ENCODE measurements at regions not wholly inside any gene's neighbourhood (a gene's known extent, or its start where the extent isn't known, plus 50 kb on each side); places are given as distances from the start of the nearest gene placed in this dataset.

GRCh38 chr13:62003452-62003851 lies 587.8 kb upstream of the PCDH20 start:
- Histone ChIP-seq H3K9me3 (replicated peaks; ENCODE audit: control insufficient read depth, insufficient read depth, low read length) (no peaks in the 10 kb centered on the region), H3K9me1 (replicated peaks; ENCODE audit: control insufficient read depth, extremely low read depth, insufficient read depth, low read length) (no peaks in the 10 kb centered on the region), H3K4me3 (replicated peaks in 1 of 3; ENCODE audit: insufficient read depth in 1 of 3, low read depth in 1 of 3, low read length in 3 of 3) (no peak overlapping the region), H3K27me3 (ENCODE audit: control insufficient read depth in 2 of 2, insufficient read depth in 2 of 2, low read length in 2 of 2) (no peaks in the 10 kb centered on the region), H3K4me2 (ENCODE audit: insufficient read depth, low read length) (no peak overlapping the region), H3K36me3 (ENCODE audit: control insufficient read depth in 2 of 2, extremely low read depth in 1 of 2, insufficient read depth in 2 of 2, low read length in 2 of 2) (no peaks in the 10 kb centered on the region), H3K9ac (replicated peaks; ENCODE audit: extremely low read depth, insufficient read depth, low read length) (no peak overlapping the region), H4K20me1 (replicated peaks; ENCODE audit: control insufficient read depth, extremely low read depth, insufficient read depth, low read length) (no peaks in the 10 kb centered on the region), H3K79me2 (ENCODE audit: control insufficient read depth, insufficient read depth, low read length) (no peaks in the 10 kb centered on the region), H2AFZ (ENCODE audit: low read depth, low read length) (no peak overlapping the region), H3K4me1 (ENCODE audit: control insufficient read depth, extremely low read depth, insufficient read depth, low read length) (no peaks in the 10 kb centered on the region), H3K27ac (ENCODE audit: insufficient read depth, low read depth, low read length) (no peak overlapping the region)
- no peak for TF ChIP-seq JUN (IDR thresholded peaks at IDR 0.05; ENCODE audit: borderline replicate concordance, insufficient read depth, insufficient read length, low read depth)
- no peak for TF ChIP-seq EZH2 (IDR thresholded peaks at IDR 0.05; ENCODE audit: borderline replicate concordance, low read depth, low read length, severe bottlenecking)
- no peak for TF ChIP-seq FOS (IDR thresholded peaks at IDR 0.05; ENCODE audit: borderline replicate concordance, insufficient read depth, low read length)
- no peak for TF ChIP-seq POLR2A (IDR thresholded peaks at IDR 0.05; ENCODE audit: low read depth, low read length)
- TF ChIP-seq MAX (IDR thresholded peaks at IDR 0.05; ENCODE audit: insufficient read depth, insufficient read length) = no peak
- TF ChIP-seq CTCF (IDR thresholded peaks at IDR 0.05; ENCODE audit: extremely low read depth in 1 of 2, insufficient read depth in 1 of 2, low read depth in 1 of 2, low read length in 2 of 2) = no peak
- no peak for TF ChIP-seq GATA2 (IDR thresholded peaks at IDR 0.05; ENCODE audit: insufficient read depth, insufficient read length, low read depth, low read length)
- no peak for TF ChIP-seq MYC (IDR thresholded peaks at IDR 0.05; ENCODE audit: low read depth, low read length)
- no peak for TF ChIP-seq POLR2AphosphoS5 (IDR thresholded peaks at IDR 0.05; ENCODE audit: insufficient read depth, low read depth, low read length)
- intact Hi-C loops (cut with micrococcal nuclease) (no loop called here), dilution Hi-C loops (cut with MboI; ENCODE audit: extremely low pct_ligation_motif_present, low sequenced_read_pairs) (no loop called here)
- no peak for FAIRE-seq
- BruUV-seq (replicated peaks) = no TSS peak
- no peak for DNase-seq (ENCODE audit: low read depth, low spot score)
- CTCF ChIA-PET = interaction anchor here (0.7 to 1.2 kb wide), 3 partner anchors 10 to 16 kb away, joined by 3 to 4 read pairs (median 3); no protein-coding TSS in a partner anchor
- POLR2A ChIA-PET = no interaction called here

Measured in endothelial cell of umbilical vein (primary cell).